Activated naive CD4-positive, alpha-beta T cell treated with anti-CD3 and anti-CD28 coated beads for 36 hours (primary cell): ENCODE measurements at regions not wholly inside any gene's neighbourhood (a gene's known extent, or its start where the extent isn't known, plus 50 kb on each side); places are given as distances from the start of the nearest gene placed in this dataset.

ENCODE experiments used
- CTCF ChIA-PET: fragments of 350-600 bp; sonication (Branson Sonifier 250); formaldehyde crosslinking; loops from one replicate; lab custom pipeline; 2021; ENCODE audit warnings: antibody characterized with exemption; lab: Charles Lee
- DNase-seq: peaks from one replicate; pipeline ENCODE4 v3.0.0-alpha.2; 2020
- H3K27ac Mint-ChIP-seq: one replicate; pipeline ENCODE4 v1.8.0; 2021; ENCODE audit warnings: mild to moderate bottlenecking, mixed read lengths
- H3K27me3 Mint-ChIP-seq: one replicate; pipeline ENCODE4 v1.8.0; 2021; ENCODE audit warnings: low read depth, mixed read lengths
- H3K36me3 Mint-ChIP-seq: one replicate; pipeline ENCODE4 v1.8.0; 2021; ENCODE audit warnings: low read depth, mixed read lengths
- H3K4me1 Mint-ChIP-seq: one replicate; pipeline ENCODE4 v1.8.0; 2021; ENCODE audit warnings: low read depth, mixed read lengths
- H3K4me3 Mint-ChIP-seq: one replicate; pipeline ENCODE4 v1.8.0; 2021; ENCODE audit warnings: mild to moderate bottlenecking, moderate library complexity, mixed read lengths
- H3K9me3 Mint-ChIP-seq: one replicate; pipeline ENCODE4 v1.8.0; 2021; ENCODE audit warnings: mixed read lengths
- intact Hi-C: fragments of 100-400 bp; cut with micrococcal nuclease; formaldehyde crosslinking; loops from one replicate; pipeline ENCODE4 v1.15.1; 2023

- intact Hi-C loops: no loop called here
- CTCF ChIA-PET: interaction anchor here (1.9 kb wide), 1 partner anchor 14 kb away, joined by 9 read pairs; no protein-coding TSS in a partner anchor
- no peak overlapping the region for H3K27ac Mint-ChIP-seq
- no peak for DNase-seq
- H3K4me3 Mint-ChIP-seq: no peak overlapping the region
- no peaks in the 10 kb centered on the region for H3K36me3 Mint-ChIP-seq
- H3K27me3 Mint-ChIP-seq: no peaks in the 10 kb centered on the region
- H3K4me1 Mint-ChIP-seq: no peaks in the 10 kb centered on the region
- H3K9me3 Mint-ChIP-seq: no peaks in the 10 kb centered on the region
Observed at GRCh38 chr6:169845426-169846285, 94.2 kb downstream of the ERMARD start.

- CTCF ChIA-PET: interaction anchor here (2.4 kb wide), 1 partner anchor 13 kb away, joined by 9 read pairs; no protein-coding TSS in a partner anchor
- intact Hi-C loops: no loop called here
- no peaks in the 10 kb centered on the region for H3K9me3 Mint-ChIP-seq
Observed at GRCh38 chr6:169844946-169845345, 93.5 kb downstream of the ERMARD start.

GRCh38 chr6:169843991-169844390 lies 92.6 kb downstream of the ERMARD start:
- no peaks in the 10 kb centered on the region for H3K36me3 Mint-ChIP-seq
- no peak overlapping the region for H3K27ac Mint-ChIP-seq
- no peaks in the 10 kb centered on the region for H3K27me3 Mint-ChIP-seq
- CTCF ChIA-PET: interaction anchor here (2.4 kb wide), 1 partner anchor 12 kb away, joined by 9 read pairs; no protein-coding TSS in a partner anchor
- no peak overlapping the region for H3K4me3 Mint-ChIP-seq
- H3K4me1 Mint-ChIP-seq: no peaks in the 10 kb centered on the region
- no peaks in the 10 kb centered on the region for H3K9me3 Mint-ChIP-seq
- DNase-seq: no peak
- intact Hi-C loops: no loop called here

More at GRCh38 chr6:169844946-169845345, 93.5 kb downstream of the ERMARD start:
- no peak for DNase-seq
- Mint-ChIP-seq H3K36me3 (no peaks in the 10 kb centered on the region), H3K27me3 (no peaks in the 10 kb centered on the region), H3K4me3 (no peak overlapping the region), H3K27ac (no peak overlapping the region), H3K4me1 (no peaks in the 10 kb centered on the region)

- Mint-ChIP-seq H3K4me1 (no peaks in the 10 kb centered on the region), H3K4me3 (no peak overlapping the region), H3K27me3 (no peaks in the 10 kb centered on the region), H3K36me3 (no peaks in the 10 kb centered on the region), H3K9me3 (no peaks in the 10 kb centered on the region), H3K27ac (no peak overlapping the region)
- CTCF ChIA-PET: interaction anchor here (2.4 kb wide), 1 partner anchor 11 kb away, joined by 9 read pairs; no protein-coding TSS in a partner anchor
- intact Hi-C loops: no loop called here
- no peak for DNase-seq
Observed at GRCh38 chr6:169843110-169843509, 91.7 kb downstream of the ERMARD start.

- Mint-ChIP-seq H3K36me3 (no peaks in the 10 kb centered on the region), H3K27me3 (no peaks in the 10 kb centered on the region), H3K27ac (no peak overlapping the region), H3K4me3 (no peak overlapping the region), H3K9me3 (no peaks in the 10 kb centered on the region), H3K4me1 (no peaks in the 10 kb centered on the region)
- CTCF ChIA-PET: interaction anchor here (0.7 to 1.2 kb wide), 2 partner anchors 10 to 688 kb away, joined by 3 to 4 read pairs; no protein-coding TSS in a partner anchor
- intact Hi-C loops: no loop called here
- no peak for DNase-seq
Observed at GRCh38 chr6:169841907-169842606, 90.6 kb downstream of the ERMARD start.

GRCh38 chr6:169841251-169841650 lies 89.8 kb downstream of the ERMARD start:
- intact Hi-C loops: no loop called here
- no peak for DNase-seq
- CTCF ChIA-PET: interaction anchor here (1.2 kb wide), 1 partner anchor 9 kb away, joined by 3 read pairs; no protein-coding TSS in a partner anchor
- no peak overlapping the region for H3K27ac Mint-ChIP-seq
- H3K27me3 Mint-ChIP-seq: no peaks in the 10 kb centered on the region
- no peaks in the 10 kb centered on the region for H3K9me3 Mint-ChIP-seq
- no peak overlapping the region for H3K4me3 Mint-ChIP-seq
- no peaks in the 10 kb centered on the region for H3K36me3 Mint-ChIP-seq
- H3K4me1 Mint-ChIP-seq: no peaks in the 10 kb centered on the region

- intact Hi-C loops: no loop called here
- no peak for DNase-seq
- CTCF ChIA-PET: no interaction called here
- H3K9me3 Mint-ChIP-seq: no peaks in the 10 kb centered on the region
- H3K4me1 Mint-ChIP-seq: no peaks in the 10 kb centered on the region
- H3K27me3 Mint-ChIP-seq: peaks cover 4% of the 10 kb centered on the region
- no peak overlapping the region for H3K27ac Mint-ChIP-seq
- H3K4me3 Mint-ChIP-seq: no peak overlapping the region
- H3K36me3 Mint-ChIP-seq: no peaks in the 10 kb centered on the region
Observed at GRCh38 chr6:169839898-169840631, 88.6 kb downstream of the ERMARD start.

- Mint-ChIP-seq H3K36me3 (no peaks in the 10 kb centered on the region), H3K27ac (no peak overlapping the region), H3K4me1 (no peaks in the 10 kb centered on the region), H3K27me3 (peaks cover 6% of the 10 kb centered on the region), H3K4me3 (no peak overlapping the region), H3K9me3 (no peaks in the 10 kb centered on the region)
- intact Hi-C loops: no loop called here
- no peak for DNase-seq
- CTCF ChIA-PET: no interaction called here
Observed at GRCh38 chr6:169839493-169839892, 88.1 kb downstream of the ERMARD start.

- H3K9me3 Mint-ChIP-seq: no peaks in the 10 kb centered on the region
- no peaks in the 10 kb centered on the region for H3K4me1 Mint-ChIP-seq
- CTCF ChIA-PET: no interaction called here
- H3K4me3 Mint-ChIP-seq: no peak overlapping the region
- intact Hi-C loops: no loop called here
- no peak for DNase-seq
- H3K36me3 Mint-ChIP-seq: no peaks in the 10 kb centered on the region
- peaks cover 7% of the 10 kb centered on the region for H3K27me3 Mint-ChIP-seq
- no peak overlapping the region for H3K27ac Mint-ChIP-seq
Observed at GRCh38 chr6:169839029-169839481, 87.6 kb downstream of the ERMARD start.

- Mint-ChIP-seq H3K27me3 (peaks cover 11% of the 10 kb centered on the region), H3K27ac (no peak overlapping the region), H3K36me3 (no peaks in the 10 kb centered on the region), H3K4me3 (no peak overlapping the region), H3K4me1 (no peaks in the 10 kb centered on the region), H3K9me3 (no peaks in the 10 kb centered on the region)
- intact Hi-C loops: no loop called here
- DNase-seq: no peak
- CTCF ChIA-PET: no interaction called here
Observed at GRCh38 chr6:169838346-169839028, 87.1 kb downstream of the ERMARD start.

- H3K27ac Mint-ChIP-seq: no peak overlapping the region
- no peaks in the 10 kb centered on the region for H3K36me3 Mint-ChIP-seq
- CTCF ChIA-PET: no interaction called here
- H3K9me3 Mint-ChIP-seq: no peaks in the 10 kb centered on the region
- no peak overlapping the region for H3K4me3 Mint-ChIP-seq
- no peak for DNase-seq
- intact Hi-C loops: no loop called here
- H3K27me3 Mint-ChIP-seq: peaks cover 15% of the 10 kb centered on the region
- H3K4me1 Mint-ChIP-seq: no peaks in the 10 kb centered on the region
Observed at GRCh38 chr6:169837529-169838250, 86.3 kb downstream of the ERMARD start.
